CD4-positive, alpha-beta T cell treated with Interleukin-17A for 4 hours (primary cell): ENCODE measurements at regions not wholly inside any gene's neighbourhood (a gene's known extent, or its start where the extent isn't known, plus 50 kb on each side); places are given as distances from the start of the nearest gene placed in this dataset.
"Not testable (repeated sequence)": the region's sequence is repeated elsewhere in the genome, so short reads cannot be mapped to it uniquely, and the experiment has no call there.

Source experiments
- DNase-seq: peaks from one replicate; pipeline ENCODE4 v3.0.0-alpha.2; 2020; ENCODE audit warnings: mixed read lengths

GRCh38 chr9:1505489-1505888 lies 455.3 kb downstream of the DMRT2 start:
- no peak for DNase-seq

- DNase-seq = no peak
Measured at GRCh38 chr9:1510712-1511111, 460.6 kb downstream of the DMRT2 start.

GRCh38 chr9:1513105-1513504 lies 462.9 kb downstream of the DMRT2 start:
- no peak for DNase-seq

GRCh38 chr9:1514250-1514649 lies 464.1 kb downstream of the DMRT2 start:
- no peak for DNase-seq

GRCh38 chr9:1514776-1515363 lies 464.7 kb downstream of the DMRT2 start:
- no peak for DNase-seq

GRCh38 chr9:1515557-1515956 lies 465.4 kb downstream of the DMRT2 start:
- no peak for DNase-seq

- DNase-seq = no peak
Measured at GRCh38 chr9:1521547-1521946, 471.4 kb downstream of the DMRT2 start.

GRCh38 chr9:1522219-1522767 lies 472.1 kb downstream of the DMRT2 start:
- DNase-seq = no peak

GRCh38 chr9:1528456-1528855 lies 478.3 kb downstream of the DMRT2 start:
- no peak for DNase-seq

GRCh38 chr9:1530696-1531095 lies 480.5 kb downstream of the DMRT2 start:
- no peak for DNase-seq

GRCh38 chr9:1531424-1531823 lies 481.3 kb downstream of the DMRT2 start:
- DNase-seq = no peak

- DNase-seq = no peak
Measured at GRCh38 chr9:1532171-1532570, 482.0 kb downstream of the DMRT2 start.

GRCh38 chr9:1535051-1535450 lies 480.1 kb upstream of the SMARCA2 start:
- no peak for DNase-seq

GRCh38 chr9:1535599-1535998 lies 479.5 kb upstream of the SMARCA2 start:
- no peak for DNase-seq

GRCh38 chr9:1536522-1537170 lies 478.5 kb upstream of the SMARCA2 start:
- DNase-seq = no peak

- DNase-seq = no peak
Measured at GRCh38 chr9:1538301-1538700, 476.8 kb upstream of the SMARCA2 start.

- DNase-seq = no peak
Measured at GRCh38 chr9:1539216-1539615, 475.9 kb upstream of the SMARCA2 start.

- no peak for DNase-seq
Measured at GRCh38 chr9:1550636-1551035, 464.5 kb upstream of the SMARCA2 start.

GRCh38 chr9:1554081-1555035 lies 460.8 kb upstream of the SMARCA2 start:
- DNase-seq = no peak

- not testable (repeated sequence) for DNase-seq
Measured at GRCh38 chr9:1558666-1559065, 456.5 kb upstream of the SMARCA2 start.

- DNase-seq = no peak
Measured at GRCh38 chr9:1575939-1576338, 439.2 kb upstream of the SMARCA2 start.

- DNase-seq = no peak
Measured at GRCh38 chr9:1580215-1580614, 434.9 kb upstream of the SMARCA2 start.

GRCh38 chr9:1581926-1582325 lies 433.2 kb upstream of the SMARCA2 start:
- DNase-seq = no peak

GRCh38 chr9:1591310-1591709 lies 423.8 kb upstream of the SMARCA2 start:
- DNase-seq = no peak
